H1 (cell line): ENCODE measurements at regions not wholly inside any gene's neighbourhood (a gene's known extent, or its start where the extent isn't known, plus 50 kb on each side); places are given as distances from the start of the nearest gene placed in this dataset.
A peak's percentile ranks its signal among the peaks of the same experiment; 100 is the strongest.

ENCODE experiments used
- CREB1 ChIP-seq: IDR thresholded peaks from 2 replicates; pipeline ENCODE4 v1.6.1; 2012; ENCODE audit warnings: inconsistent platforms
- EGR1 ChIP-seq: IDR thresholded peaks from 2 replicates; pipeline ENCODE4 v1.6.1; 2011; ENCODE audit warnings: low read depth, low read length, borderline replicate concordance

GRCh38 chr7:32206987-32207386 lies 136.8 kb upstream of the PDE1C start (continued):
- TF ChIP-seq CREB1 (0 out of 2 replicates have a peak, but pooled peaks have one; percentile 35), EGR1 (peak; percentile 89; the same call in 1 of the 2 replicates)
